K562 (cell line): ENCODE measurements at regions not wholly inside any gene's neighbourhood (a gene's known extent, or its start where the extent isn't known, plus 50 kb on each side); places are given as distances from the start of the nearest gene placed in this dataset.

Experiments
- CBFB ChIP-seq: sonication (generic); formaldehyde crosslinking; IDR thresholded peaks from 2 replicates; pipeline ENCODE4 v1.4.0; 2020; ENCODE audit warnings: mild to moderate bottlenecking, missing genetic modification reagents
- DMBX1 ChIP-seq: fragments of 250-450 bp; sonication (Bioruptor Pico); IDR thresholded peaks from 2 replicates; pipeline ENCODE4 v1.8.0; 2022; ENCODE audit warnings: inconsistent platforms, mild to moderate bottlenecking, moderate library complexity, borderline replicate concordance
- ETV5 ChIP-seq: sonication (generic); formaldehyde crosslinking; IDR thresholded peaks from 2 replicates; pipeline ENCODE4 v1.4.0; 2020; ENCODE audit warnings: low read depth, mild to moderate bottlenecking, missing genetic modification reagents
- HBP1 ChIP-seq: fragments of 450-650 bp; formaldehyde crosslinking; IDR thresholded peaks from 2 replicates; pipeline ENCODE4 v1.4.0; 2022; ENCODE audit warnings: missing genetic modification characterization
- HEY1 ChIP-seq: fragments of 250-450 bp; sonication (Bioruptor Pico); IDR thresholded peaks from 2 replicates; pipeline ENCODE4 v1.5.0; 2020; ENCODE audit warnings: mild to moderate bottlenecking, moderate library complexity, borderline replicate concordance
- L3MBTL2 ChIP-seq: fragments of 450-650 bp; IDR thresholded peaks from 2 replicates; pipeline ENCODE4 v1.6.1; 2016; ENCODE audit warnings: mild to moderate bottlenecking, moderate library complexity
- NR0B1 ChIP-seq: fragments of 450-650 bp; IDR thresholded peaks from one replicate; pipeline ENCODE4 v1.6.1; 2018; ENCODE audit warnings: mild to moderate bottlenecking, moderate library complexity; ENCODE audit not compliant: partially characterized antibody
- NR4A1 ChIP-seq, 2 experiments: fragments of 250-450 bp in 1 of 2; fragments of 450-650 bp in 1 of 2; sonication (Bioruptor Pico) in 1 of 2; IDR thresholded peaks; 2 replicates each; pipeline versions ENCODE4 v1.4.0 to v1.6.1; 2016 to 2020; ENCODE audit warnings: mild to moderate bottlenecking in 2 of 2, missing compliant biosample characterization in 1 of 2, missing genetic modification characterization in 1 of 2, moderate library complexity in 1 of 2
- PREB ChIP-seq: sonication (generic); formaldehyde crosslinking; IDR thresholded peaks from 2 replicates; pipeline ENCODE4 v1.8.1; 2023; ENCODE audit warnings: mild to moderate bottlenecking, missing genetic modification reagents
- ZEB2 ChIP-seq: fragments of 450-650 bp; IDR thresholded peaks from 2 replicates; pipeline ENCODE4 v1.6.1; 2016
- TF ChIP-seq, protein P1 (sequence below): sonication (generic); formaldehyde crosslinking; IDR thresholded peaks from 2 replicates; pipeline ENCODE4 v1.9.0; 2022; ENCODE audit warnings: mild to moderate bottlenecking, missing genetic modification reagents
- TF ChIP-seq, protein P2 (sequence below): fragments of 250-450 bp; sonication (Bioruptor Pico); IDR thresholded peaks from 2 replicates; pipeline ENCODE4 v1.9.0; 2021; ENCODE audit warnings: mild to moderate bottlenecking, inconsistent platforms
- TF ChIP-seq, protein P3 (sequence below): fragments of 450-650 bp; IDR thresholded peaks from 2 replicates; pipeline ENCODE4 v1.6.1; 2018; ENCODE audit not compliant: partially characterized antibody
- TF ChIP-seq, protein P4 (sequence below): fragments of 250-450 bp; sonication (Bioruptor Pico); IDR thresholded peaks from 2 replicates; pipeline ENCODE4 v1.8.0; 2021; ENCODE audit warnings: moderate library complexity, mild to moderate bottlenecking, inconsistent platforms

GRCh38 chr1:201632364-201632952 lies 93.5 kb downstream of the NAV1 start (continued):
- TF ChIP-seq, protein P1, sequence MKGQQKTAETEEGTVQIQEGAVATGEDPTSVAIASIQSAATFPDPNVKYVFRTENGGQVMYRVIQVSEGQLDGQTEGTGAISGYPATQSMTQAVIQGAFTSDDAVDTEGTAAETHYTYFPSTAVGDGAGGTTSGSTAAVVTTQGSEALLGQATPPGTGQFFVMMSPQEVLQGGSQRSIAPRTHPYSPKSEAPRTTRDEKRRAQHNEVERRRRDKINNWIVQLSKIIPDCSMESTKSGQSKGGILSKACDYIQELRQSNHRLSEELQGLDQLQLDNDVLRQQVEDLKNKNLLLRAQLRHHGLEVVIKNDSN (CRISPR knock-in tag), result no peak
- TF ChIP-seq NR4A1 (CRISPR knock-in tag; IDR thresholded peaks at IDR 0.05) (no peak), NR4A1 (tag; IDR thresholded peaks at IDR 0.05) (0 out of 2 replicates have a peak, but pooled peaks have one; percentile 50), PREB (no peak), ETV5 (CRISPR knock-in tag) (no peak), ZEB2 (no peak), DMBX1 (no peak), NR0B1 (no peak), HBP1 (CRISPR knock-in tag) (no peak), HEY1 (no peak), CBFB (CRISPR knock-in tag) (no peak), L3MBTL2 (peak; percentile 71)
- TF ChIP-seq, protein P2, sequence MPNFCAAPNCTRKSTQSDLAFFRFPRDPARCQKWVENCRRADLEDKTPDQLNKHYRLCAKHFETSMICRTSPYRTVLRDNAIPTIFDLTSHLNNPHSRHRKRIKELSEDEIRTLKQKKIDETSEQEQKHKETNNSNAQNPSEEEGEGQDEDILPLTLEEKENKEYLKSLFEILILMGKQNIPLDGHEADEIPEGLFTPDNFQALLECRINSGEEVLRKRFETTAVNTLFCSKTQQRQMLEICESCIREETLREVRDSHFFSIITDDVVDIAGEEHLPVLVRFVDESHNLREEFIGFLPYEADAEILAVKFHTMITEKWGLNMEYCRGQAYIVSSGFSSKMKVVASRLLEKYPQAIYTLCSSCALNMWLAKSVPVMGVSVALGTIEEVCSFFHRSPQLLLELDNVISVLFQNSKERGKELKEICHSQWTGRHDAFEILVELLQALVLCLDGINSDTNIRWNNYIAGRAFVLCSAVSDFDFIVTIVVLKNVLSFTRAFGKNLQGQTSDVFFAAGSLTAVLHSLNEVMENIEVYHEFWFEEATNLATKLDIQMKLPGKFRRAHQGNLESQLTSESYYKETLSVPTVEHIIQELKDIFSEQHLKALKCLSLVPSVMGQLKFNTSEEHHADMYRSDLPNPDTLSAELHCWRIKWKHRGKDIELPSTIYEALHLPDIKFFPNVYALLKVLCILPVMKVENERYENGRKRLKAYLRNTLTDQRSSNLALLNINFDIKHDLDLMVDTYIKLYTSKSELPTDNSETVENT (CRISPR knock-in tag), result no peak
- TF ChIP-seq, protein P3, sequence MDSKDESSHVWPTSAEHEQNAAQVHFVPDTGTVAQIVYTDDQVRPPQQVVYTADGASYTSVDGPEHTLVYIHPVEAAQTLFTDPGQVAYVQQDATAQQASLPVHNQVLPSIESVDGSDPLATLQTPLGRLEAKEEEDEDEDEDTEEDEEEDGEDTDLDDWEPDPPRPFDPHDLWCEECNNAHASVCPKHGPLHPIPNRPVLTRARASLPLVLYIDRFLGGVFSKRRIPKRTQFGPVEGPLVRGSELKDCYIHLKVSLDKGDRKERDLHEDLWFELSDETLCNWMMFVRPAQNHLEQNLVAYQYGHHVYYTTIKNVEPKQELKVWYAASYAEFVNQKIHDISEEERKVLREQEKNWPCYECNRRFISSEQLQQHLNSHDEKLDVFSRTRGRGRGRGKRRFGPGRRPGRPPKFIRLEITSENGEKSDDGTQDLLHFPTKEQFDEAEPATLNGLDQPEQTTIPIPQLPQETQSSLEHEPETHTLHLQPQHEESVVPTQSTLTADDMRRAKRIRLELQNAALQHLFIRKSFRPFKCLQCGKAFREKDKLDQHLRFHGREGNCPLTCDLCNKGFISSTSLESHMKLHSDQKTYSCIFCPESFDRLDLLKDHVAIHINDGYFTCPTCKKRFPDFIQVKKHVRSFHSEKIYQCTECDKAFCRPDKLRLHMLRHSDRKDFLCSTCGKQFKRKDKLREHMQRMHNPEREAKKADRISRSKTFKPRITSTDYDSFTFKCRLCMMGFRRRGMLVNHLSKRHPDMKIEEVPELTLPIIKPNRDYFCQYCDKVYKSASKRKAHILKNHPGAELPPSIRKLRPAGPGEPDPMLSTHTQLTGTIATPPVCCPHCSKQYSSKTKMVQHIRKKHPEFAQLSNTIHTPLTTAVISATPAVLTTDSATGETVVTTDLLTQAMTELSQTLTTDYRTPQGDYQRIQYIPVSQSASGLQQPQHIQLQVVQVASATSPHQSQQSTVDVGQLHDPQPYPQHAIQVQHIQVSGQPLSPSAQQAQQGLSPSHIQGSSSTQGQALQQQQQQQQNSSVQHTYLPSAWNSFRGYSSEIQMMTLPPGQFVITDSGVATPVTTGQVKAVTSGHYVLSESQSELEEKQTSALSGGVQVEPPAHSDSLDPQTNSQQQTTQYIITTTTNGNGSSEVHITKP, result no peak
- TF ChIP-seq, protein P4, sequence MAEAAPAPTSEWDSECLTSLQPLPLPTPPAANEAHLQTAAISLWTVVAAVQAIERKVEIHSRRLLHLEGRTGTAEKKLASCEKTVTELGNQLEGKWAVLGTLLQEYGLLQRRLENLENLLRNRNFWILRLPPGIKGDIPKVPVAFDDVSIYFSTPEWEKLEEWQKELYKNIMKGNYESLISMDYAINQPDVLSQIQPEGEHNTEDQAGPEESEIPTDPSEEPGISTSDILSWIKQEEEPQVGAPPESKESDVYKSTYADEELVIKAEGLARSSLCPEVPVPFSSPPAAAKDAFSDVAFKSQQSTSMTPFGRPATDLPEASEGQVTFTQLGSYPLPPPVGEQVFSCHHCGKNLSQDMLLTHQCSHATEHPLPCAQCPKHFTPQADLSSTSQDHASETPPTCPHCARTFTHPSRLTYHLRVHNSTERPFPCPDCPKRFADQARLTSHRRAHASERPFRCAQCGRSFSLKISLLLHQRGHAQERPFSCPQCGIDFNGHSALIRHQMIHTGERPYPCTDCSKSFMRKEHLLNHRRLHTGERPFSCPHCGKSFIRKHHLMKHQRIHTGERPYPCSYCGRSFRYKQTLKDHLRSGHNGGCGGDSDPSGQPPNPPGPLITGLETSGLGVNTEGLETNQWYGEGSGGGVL (CRISPR knock-in tag), result no peak
